GM21381 (cell line): ENCODE measurements at regions not wholly inside any gene's neighbourhood (a gene's known extent, or its start where the extent isn't known, plus 50 kb on each side); places are given as distances from the start of the nearest gene placed in this dataset.

Experiments
- ATAC-seq: cut with Tn5 transposase; IDR thresholded peaks from one replicate; pipeline ENCODE4 v1.9.1; 2021; ENCODE audit warnings: mild to moderate bottlenecking, moderate library complexity; ENCODE audit not compliant: unreplicated experiment

- no peak for ATAC-seq
Observed at GRCh38 chr7:35581605-35582210, 113.2 kb downstream of the HERPUD2 start.

- ATAC-seq: no peak
Observed at GRCh38 chr7:35576031-35576573, 118.8 kb downstream of the HERPUD2 start.

GRCh38 chr7:35571611-35572240, 123.2 kb downstream of the HERPUD2 start:
- no peak for ATAC-seq

GRCh38 chr7:35570937-35571336, 124.0 kb downstream of the HERPUD2 start:
- ATAC-seq: no peak

GRCh38 chr7:35565927-35566326, 129.0 kb downstream of the HERPUD2 start:
- ATAC-seq: no peak

GRCh38 chr7:35558841-35559240, 136.1 kb downstream of the HERPUD2 start:
- ATAC-seq: no peak

GRCh38 chr7:35556515-35557471, 138.1 kb downstream of the HERPUD2 start:
- ATAC-seq: no peak

GRCh38 chr7:35555934-35556333, 139.0 kb downstream of the HERPUD2 start:
- ATAC-seq: no peak

- ATAC-seq: no peak
Observed at GRCh38 chr7:35555386-35555785, 139.5 kb downstream of the HERPUD2 start.

- no peak for ATAC-seq
Observed at GRCh38 chr7:35553519-35553918, 141.4 kb downstream of the HERPUD2 start.

GRCh38 chr7:35552691-35553090, 142.2 kb downstream of the HERPUD2 start:
- no peak for ATAC-seq

- no peak for ATAC-seq
Observed at GRCh38 chr7:35551321-35552081, 143.4 kb downstream of the HERPUD2 start.

GRCh38 chr7:35550831-35551230, 144.1 kb downstream of the HERPUD2 start:
- no peak for ATAC-seq

GRCh38 chr7:35549781-35550180, 145.2 kb downstream of the HERPUD2 start:
- ATAC-seq: no peak

- no peak for ATAC-seq
Observed at GRCh38 chr7:35548291-35548690, 146.6 kb downstream of the HERPUD2 start.

- no peak for ATAC-seq
Observed at GRCh38 chr7:35546691-35547429, 148.1 kb downstream of the HERPUD2 start.

GRCh38 chr7:35545831-35546230, 149.1 kb downstream of the HERPUD2 start:
- ATAC-seq: no peak

GRCh38 chr7:35544028-35544742, 150.8 kb downstream of the HERPUD2 start:
- no peak for ATAC-seq
